AG09309 (cell line): ENCODE measurements at regions not wholly inside any gene's neighbourhood (a gene's known extent, or its start where the extent isn't known, plus 50 kb on each side); places are given as distances from the start of the nearest gene placed in this dataset.

Experiments
- DNase-seq: peaks from one replicate; pipeline ENCODE4 v3.0.0-alpha.2; 2010; ENCODE audit warnings: low read depth
- H3K4me3 ChIP-seq: 2 replicates; pipeline ENCODE4 v1.5.1; 2011; ENCODE audit warnings: mild to moderate bottlenecking, low read depth, low read length, moderate library complexity; ENCODE audit not compliant: control insufficient read depth
- TF ChIP-seq, protein P1 (sequence below): IDR thresholded peaks from 2 replicates; pipeline ENCODE4 v1.5.1; 2011; ENCODE audit warnings: mild to moderate bottlenecking, low read depth, low read length, inconsistent platforms; ENCODE audit not compliant: insufficient read depth, control insufficient read depth; ENCODE audit errors: missing control alignments

DNA sequence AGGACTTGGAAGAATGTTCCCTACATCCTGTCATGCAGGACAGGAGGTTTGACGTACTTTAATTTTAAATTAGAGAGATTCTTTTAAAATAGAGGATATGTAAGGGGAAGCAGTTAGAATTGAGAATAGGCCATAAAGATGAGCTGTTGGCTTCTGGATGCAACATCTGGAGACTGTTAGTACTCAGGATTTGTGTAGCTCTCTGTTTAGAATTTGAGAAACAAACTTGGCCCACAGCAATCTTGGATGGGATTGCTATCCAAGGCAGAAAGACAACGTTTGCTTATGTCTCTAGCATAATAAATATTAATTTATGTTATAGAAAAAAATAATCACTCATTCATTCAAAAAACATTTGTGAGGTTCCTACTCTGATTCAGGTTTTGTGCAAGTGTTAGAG lies 398.4 kb upstream of the NOVA1 start:
- H3K4me3 ChIP-seq = no peak overlapping the region
- no peak for DNase-seq
- TF ChIP-seq, protein P1, sequence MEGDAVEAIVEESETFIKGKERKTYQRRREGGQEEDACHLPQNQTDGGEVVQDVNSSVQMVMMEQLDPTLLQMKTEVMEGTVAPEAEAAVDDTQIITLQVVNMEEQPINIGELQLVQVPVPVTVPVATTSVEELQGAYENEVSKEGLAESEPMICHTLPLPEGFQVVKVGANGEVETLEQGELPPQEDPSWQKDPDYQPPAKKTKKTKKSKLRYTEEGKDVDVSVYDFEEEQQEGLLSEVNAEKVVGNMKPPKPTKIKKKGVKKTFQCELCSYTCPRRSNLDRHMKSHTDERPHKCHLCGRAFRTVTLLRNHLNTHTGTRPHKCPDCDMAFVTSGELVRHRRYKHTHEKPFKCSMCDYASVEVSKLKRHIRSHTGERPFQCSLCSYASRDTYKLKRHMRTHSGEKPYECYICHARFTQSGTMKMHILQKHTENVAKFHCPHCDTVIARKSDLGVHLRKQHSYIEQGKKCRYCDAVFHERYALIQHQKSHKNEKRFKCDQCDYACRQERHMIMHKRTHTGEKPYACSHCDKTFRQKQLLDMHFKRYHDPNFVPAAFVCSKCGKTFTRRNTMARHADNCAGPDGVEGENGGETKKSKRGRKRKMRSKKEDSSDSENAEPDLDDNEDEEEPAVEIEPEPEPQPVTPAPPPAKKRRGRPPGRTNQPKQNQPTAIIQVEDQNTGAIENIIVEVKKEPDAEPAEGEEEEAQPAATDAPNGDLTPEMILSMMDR = no peak

DNA sequence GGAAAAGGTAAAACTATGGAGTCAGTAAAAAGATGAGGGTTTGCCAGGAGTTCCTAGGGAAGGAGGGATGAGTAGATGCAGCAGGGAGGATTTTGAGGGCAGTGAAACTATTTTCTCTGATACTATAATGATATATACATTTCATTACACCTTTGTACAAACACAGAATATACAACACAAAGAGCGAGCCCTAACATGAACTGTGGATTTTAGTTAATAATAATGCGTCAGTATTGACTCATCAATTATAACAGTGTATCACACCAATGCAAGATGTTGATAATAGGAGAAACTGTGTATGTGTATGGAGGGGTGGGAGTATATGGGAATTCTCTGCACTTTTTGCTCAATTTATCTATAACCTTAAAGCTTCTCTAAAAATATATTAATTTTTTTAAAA lies 404.3 kb upstream of the NOVA1 start:
- no peak for DNase-seq
- TF ChIP-seq, protein P1 = no peak
- no peak overlapping the region for H3K4me3 ChIP-seq

DNA sequence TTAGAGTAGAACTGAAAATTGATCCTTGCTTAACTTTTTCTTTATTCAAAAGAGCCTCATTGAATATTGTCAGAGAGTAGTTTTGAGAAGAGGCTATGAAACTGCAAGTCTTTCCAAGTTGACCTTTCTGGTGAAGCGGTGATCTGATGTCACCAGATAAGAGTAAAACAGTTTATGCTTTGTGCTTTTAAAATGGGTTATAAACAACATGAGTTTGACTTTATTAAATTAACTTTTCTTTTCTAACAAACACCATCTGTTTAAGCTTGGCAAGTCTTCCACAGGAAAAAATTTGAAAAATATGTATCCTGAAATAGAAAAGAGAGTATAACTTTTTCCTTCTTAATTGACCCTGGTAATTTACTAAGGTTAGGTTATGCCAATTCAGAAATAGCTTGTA lies 408.7 kb upstream of the NOVA1 start:
- DNase-seq = no peak
- no peak overlapping the region for H3K4me3 ChIP-seq
- TF ChIP-seq, protein P1 = no peak

DNA sequence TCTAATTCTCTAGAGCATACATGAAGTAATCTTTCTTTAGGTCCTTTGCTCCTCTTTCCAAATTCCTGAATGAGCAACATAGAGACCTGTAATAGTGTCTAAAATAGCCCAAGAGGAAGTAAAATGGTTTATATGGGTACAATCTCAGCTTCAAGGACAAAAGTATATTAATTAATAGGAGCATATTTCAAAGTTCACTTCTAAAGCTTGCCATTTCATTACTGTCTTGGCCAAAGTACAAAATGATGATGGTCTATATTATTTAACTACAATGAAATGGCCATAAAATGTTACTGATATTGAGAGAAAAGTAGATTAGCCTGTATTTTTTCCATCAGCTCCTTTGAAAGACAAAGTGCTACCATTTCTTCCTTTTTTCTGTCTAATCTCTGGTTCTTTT lies 410.4 kb upstream of the NOVA1 start:
- TF ChIP-seq, protein P1 = no peak
- no peak for DNase-seq
- no peak overlapping the region for H3K4me3 ChIP-seq

DNA sequence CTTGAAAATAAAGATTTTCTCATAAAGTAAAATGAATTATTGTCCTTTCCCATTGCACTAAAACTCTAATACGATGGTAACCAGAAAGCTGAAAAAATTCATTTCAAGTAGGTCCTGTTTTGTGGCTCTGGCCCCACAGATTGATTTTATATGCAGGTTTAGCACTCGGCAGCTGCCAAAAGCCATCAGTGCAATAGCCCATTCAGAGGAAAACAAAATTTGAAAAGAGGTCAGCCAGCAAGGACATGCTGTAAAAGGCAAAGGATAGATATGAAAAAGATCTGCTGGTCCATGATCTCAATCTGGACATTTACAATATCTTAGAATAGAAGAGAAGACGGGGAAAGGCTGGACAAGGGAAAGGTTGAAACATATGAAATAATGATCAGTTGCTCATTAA lies 414.8 kb upstream of the NOVA1 start:
- TF ChIP-seq, protein P1 = no peak
- no peak for DNase-seq
- H3K4me3 ChIP-seq = no peak overlapping the region

DNA sequence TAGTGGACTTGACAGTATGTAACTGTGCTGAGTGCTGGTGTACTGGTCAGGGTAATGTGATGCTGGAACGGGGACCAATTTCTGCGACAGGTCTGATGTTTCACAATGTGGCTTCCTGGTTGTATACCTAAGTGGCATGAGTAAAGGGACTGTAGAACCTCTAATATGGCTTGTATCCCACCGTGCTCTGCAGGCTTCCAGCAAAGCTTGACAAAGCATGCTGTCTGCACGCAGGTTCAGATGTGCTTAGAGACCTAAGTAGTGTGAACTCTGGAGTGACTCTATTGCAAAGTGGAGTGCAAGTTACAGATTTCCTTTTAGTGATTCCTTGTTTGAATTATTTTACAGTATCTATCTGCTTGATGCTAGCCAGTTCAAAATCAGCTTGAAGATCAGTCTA lies 415.8 kb upstream of the NOVA1 start:
- no peak overlapping the region for H3K4me3 ChIP-seq
- TF ChIP-seq, protein P1 = no peak
- no peak for DNase-seq

DNA sequence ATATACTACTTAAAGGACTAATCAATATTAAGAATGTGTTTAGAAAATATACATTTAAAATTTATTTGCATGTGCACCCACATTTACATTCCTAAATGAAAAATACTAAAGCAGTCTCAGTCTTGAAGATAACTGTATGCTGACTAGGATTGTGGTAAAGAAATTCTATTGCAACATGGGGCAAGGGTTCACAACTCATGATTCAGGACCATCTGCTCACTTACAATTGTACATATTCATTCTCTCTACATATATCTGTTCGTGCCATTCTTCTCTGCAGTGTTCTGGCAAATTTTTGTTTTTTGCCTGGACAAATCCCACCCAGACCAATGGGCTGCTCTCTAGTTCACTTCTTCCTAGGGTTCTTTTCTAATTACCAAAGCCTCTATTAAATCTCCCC lies 417.2 kb upstream of the NOVA1 start:
- TF ChIP-seq, protein P1 = no peak
- DNase-seq = no peak
- no peak overlapping the region for H3K4me3 ChIP-seq
